HG03520 (cell line): ENCODE measurements at regions not wholly inside any gene's neighbourhood (a gene's known extent, or its start where the extent isn't known, plus 50 kb on each side); places are given as distances from the start of the nearest gene placed in this dataset.

Experiments used
- ATAC-seq: cut with Tn5 transposase; IDR thresholded peaks from one replicate; pipeline ENCODE4 v1.9.1; 2021; ENCODE audit warnings: mild to moderate bottlenecking, moderate library complexity; ENCODE audit not compliant: unreplicated experiment

DNA sequence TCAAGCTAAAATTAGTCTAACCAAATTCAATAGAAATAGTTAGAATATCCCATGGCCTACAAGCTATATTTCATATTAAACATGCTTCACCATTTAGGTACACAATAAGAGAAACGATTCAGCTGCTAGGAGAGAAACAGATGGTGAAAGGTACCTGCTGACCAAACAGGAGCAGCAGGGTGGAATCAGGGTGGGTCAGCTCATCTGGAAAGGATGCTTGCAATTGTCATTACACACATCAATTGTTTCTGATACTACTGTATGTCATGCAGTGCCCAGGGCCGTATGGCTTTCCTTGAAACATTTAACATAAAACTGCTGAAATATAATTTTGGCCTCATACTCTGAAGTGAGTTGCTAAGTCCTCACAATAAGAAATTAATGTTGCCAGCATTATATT lies 776.0 kb downstream of the DACH1 start:
- no peak for ATAC-seq

DNA sequence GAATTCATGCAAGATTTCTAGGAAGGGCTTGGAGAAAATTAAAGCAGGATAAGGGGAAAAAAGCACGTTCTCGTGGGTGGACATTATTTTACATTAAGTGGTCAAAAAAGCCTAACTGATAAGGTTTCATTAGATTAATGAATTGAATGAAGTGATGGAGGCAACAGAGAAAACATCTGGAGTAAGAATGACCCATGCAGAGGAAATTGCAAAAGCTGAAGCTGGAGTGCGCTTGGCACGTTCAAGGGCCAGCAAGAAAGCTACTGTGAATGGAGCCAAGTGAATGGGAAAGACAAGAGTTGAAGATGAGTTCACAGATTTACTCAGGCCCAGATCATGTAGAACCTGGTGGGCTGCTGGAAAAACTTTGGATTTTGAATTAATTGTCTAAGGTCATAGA lies 777.9 kb downstream of the DACH1 start:
- ATAC-seq: no peak

DNA sequence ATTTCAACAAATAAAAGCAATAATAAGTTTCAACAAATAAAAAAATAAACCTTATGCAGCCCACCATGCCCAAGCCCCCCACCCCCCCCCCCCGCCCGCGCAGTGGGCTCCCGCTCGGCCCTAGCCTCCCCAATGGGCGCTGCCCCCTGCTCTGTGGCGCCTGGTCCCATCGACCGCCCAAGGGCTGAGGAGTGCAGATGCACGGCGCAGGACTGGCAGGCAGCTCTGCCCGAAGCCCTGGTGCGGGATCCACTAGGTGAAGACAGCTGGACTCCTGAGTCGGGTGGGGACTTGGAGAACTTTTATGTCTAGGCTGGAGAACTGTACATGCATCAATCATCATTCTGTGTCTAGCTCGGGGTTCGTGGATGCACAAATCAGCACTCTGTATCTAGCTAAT lies 779.6 kb downstream of the DACH1 start:
- ATAC-seq: no peak

DNA sequence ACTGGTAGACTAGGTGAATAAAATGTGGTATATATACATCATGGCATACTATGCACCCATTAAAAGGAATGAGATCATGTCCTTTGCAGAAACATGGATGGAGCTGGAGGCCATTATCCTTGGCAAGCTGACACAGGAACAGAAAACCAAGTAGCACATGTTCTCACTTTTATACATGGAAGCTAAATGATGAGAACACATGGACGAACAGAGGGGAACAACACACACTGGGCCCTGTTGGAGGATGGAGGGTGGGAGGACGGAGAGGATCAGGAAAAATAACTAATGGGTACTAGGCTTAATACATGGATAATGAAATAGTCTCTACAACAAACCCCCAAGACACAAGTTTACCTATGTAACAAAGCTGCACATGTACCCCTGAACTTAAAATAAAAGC lies 780.0 kb downstream of the DACH1 start:
- no peak for ATAC-seq

DNA sequence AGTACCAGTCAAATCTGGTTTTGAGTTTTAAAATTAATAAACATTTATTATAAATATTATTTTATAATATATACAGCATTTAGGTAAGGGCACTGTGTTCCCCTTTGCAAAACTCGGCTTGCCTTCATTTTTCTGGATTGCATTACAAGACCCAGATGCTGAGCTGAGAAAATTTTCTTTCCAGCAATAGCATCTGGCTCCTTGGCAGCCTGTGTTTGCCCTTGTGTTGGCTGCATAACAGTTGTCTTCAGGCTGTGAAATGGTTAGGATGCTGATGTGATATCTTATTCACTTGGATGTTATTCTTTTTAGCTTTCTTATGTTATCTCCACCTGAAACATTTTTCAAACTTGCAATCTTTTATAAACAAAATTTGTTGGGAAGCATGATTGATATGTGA lies 784.4 kb downstream of the DACH1 start:
- ATAC-seq: no peak

DNA sequence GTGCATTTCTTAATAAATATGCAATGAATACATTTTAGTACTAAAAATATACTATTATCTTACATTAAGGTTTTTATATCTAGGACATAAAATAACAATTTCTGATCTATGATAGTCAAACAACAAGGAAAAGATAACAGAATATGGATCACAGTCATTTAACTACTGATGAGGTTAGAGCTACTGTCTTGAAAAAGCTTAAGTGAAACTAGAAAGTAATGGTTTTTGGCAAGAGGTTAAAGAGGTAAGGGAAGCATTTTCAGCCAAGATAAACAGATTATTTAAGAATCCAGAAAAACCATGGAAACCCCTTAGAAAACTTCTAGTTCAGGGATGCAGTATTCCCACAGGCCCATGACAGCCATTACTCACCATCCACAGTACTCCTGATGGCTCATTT lies 787.4 kb downstream of the DACH1 start:
- no peak for ATAC-seq

DNA sequence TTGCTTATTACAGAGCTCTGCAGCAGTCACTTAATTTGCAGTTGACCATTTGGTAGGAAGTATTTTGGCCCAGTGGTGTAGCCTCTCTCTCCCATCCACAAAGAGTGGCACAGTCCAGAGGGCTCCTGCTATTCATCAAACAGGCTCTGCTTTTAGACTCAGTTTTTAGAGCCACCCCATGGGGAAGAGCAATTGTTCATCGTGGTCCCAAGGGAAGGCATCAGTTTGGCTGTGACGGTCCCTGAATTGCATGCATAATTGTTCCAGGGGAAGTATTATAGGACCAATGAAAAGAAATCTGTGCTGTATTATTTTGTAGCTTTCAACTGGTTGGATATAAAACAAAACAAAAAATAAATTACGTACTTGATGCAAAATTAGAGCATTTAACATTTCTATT lies 799.0 kb downstream of the DACH1 start:
- ATAC-seq: no peak

DNA sequence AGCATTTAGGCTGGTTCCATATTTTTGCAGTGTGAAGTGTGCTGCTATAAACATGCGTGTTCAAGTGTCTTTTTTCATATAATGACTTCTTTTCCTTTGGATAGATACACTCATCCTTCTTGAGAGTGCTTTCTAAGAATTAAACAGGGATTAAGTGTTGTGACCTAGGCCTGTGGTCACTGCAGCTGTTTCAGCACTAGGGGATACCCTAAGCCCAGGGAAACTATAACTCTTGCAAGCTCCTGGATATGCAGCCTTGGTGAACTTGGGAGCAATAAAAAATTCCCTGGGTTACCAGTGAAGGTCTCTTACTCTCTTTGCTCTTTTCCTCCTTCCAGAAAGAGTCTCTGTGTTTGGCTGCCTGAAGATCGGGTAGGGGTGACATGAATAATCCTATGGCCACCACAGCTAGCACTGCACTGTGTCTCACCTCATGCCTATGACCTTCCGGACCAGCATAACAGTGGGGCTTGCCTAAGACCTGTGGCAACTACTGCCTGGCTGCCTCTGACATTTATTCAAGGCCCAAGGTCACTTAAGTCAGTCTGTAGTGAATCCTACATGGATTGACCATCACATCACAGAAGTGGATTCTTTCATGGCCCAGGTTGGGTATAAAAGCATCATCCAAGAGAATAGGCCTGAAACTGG lies 799.7 kb downstream of the DACH1 start:
- no peak for ATAC-seq

DNA sequence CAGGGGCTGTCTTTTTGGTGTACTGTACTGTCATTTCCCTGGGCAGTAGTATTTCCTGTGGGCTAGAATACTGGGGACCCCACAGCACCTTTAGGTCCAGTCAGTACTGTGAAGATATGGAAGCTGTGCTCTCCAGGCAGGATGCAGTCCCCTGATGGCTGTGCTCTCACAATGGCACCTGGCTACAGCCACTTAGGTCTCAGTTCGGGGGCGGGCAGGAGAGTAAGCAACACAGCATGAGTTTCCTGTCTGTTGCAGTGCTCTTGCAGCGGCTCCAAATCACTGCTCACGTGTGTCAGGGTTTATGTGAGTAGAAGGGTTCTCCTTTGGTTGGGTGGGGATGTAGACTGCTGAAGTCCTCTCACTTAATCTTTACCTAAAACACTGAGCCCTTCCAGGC lies 810.4 kb downstream of the DACH1 start:
- ATAC-seq: no peak

DNA sequence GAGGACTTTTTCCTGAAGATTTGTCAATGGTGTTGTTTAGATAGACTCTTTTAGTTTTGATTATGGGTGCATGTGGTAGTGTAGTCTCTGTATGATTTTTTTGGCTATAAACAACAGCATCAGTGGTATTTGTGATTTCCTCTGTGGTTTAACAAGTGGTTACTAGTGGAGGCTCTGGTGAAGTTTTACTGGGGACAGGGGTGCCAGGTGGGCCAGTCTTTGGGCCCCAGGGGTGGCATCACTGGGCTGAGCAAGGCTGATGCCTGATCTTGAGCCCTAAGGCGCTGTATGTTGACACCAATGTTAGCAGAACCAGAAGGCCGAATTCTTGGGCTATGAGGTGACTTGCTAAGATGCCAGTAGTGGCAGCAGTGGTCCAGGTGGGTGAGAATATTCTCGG lies 811.4 kb downstream of the DACH1 start:
- no peak for ATAC-seq

DNA sequence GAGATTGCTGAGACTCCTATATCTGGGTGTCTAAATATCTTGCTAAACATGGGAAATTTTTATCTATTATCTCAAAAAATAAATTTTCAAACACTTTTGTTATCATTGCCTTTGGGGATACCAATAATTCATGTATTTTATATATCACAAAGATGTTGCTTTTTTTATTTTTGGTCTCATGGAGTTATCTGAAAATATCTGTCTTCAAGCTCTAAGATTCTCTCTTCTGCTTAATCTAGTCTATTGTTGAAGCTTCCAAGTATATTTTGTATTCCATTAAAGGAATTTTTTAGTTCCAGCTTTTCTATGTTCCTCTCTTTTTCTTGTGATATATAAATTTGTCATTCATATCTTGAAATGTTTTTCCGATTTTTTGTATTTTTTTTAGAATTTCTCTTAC lies 812.0 kb downstream of the DACH1 start:
- ATAC-seq: no peak

DNA sequence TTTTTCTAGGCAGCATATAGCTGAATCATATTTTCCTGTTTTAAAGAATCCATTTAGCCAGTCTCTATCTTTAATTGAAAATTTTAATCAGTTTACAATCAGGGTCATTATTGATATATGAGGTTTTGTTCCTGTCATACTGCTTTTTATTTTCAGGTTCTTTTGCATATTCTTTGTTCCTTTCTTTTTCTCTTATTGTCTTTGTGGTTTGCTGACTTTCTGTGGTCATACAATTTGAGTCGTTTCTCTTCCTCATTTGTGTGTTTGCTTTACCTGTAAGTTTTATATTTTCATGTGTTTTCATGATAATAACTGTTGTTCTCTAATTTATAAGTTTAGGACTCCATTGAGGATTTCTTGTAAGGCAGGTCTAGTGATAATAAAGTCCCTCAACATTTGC lies 812.6 kb downstream of the DACH1 start:
- peak; percentile 91 for ATAC-seq

DNA sequence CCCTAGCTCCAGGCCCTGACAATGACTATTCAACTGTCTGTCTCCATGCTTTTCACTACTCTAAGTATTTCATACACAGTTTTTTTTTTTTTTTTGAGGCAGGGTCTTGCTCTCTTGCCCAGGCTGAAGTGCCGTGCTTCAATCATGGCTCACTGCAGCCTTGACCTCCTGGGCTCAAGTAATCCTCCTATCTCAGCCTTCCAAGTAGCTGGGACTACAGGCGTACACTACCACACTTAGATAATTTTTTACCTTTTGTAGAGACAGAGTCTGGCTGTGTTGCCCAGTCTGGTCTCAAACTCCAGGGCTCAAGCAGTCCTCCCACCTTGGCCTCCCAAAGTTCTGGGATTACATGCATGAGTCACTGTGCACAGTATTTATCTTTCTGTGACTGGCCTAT lies 815.4 kb downstream of the DACH1 start:
- no peak for ATAC-seq

DNA sequence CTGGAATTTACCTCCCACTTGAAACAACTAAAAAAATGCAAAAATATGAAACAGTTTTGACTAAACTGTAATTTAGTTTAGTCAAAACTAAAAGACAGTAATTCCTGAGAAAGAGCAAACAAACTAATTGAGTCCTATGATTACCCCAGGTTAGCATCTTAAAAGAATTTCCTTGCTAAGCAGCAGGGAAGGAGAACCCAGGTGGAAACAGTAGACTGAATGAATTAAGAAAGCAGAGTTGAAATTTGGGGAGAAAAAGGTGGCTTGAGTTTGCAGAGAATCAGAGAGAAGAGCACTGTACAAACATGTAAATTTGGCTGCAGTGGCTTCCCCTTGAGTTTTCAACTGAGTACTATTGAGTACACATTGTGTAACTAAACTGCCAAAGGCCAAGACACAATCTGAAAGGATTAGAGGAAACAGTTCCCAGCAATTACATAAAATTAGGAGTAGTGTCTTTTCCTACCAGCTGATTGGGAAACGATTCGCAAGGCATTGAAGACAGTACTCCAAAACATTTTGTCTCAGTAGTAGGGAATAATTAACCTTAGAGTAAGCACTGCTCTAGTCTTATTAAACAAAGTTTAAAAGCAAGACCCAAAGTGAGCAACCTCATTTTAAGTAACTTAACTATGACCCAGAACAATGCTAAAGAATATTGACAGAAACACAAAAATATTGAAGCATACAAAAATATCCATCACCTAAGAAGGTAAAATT lies 820.5 kb downstream of the DACH1 start:
- no peak for ATAC-seq

DNA sequence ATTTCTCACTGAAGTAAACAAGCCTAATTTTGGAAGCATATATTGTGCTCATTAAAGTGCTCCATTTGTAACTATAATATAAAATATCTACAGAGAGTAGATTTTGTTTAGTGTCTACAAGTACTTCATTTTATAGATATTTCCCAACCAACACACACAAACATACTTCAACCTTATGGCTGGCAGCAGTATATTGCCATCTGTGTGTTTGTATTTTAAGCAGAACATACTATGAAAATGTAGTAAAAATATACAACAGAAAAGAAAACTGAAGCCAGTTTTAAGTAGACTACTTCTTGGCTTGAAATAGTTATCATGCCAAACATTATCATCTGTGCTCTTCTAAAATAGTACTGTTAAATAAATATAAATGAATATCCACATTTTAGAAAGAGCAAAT lies 821.9 kb downstream of the DACH1 start:
- no peak for ATAC-seq

DNA sequence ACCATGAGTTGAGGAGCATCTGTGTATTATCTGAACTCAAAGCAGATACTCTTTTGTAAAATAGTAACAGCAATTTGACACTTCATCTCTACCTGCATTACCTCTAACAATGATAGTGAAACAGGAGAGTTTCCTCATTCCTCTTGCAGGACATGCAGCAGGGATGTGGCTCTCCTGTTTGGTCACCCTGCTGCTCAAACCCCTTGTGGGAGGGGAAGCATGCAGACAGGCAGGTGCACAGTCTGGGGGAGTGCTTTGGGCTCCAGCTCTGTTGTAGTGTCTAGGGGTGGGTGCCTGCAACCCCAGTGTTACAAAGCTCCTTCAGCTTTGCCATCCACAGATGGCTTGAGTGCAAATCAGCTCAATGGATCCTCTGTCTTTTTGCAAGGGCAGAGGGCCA lies 827.6 kb downstream of the DACH1 start:
- no peak for ATAC-seq

DNA sequence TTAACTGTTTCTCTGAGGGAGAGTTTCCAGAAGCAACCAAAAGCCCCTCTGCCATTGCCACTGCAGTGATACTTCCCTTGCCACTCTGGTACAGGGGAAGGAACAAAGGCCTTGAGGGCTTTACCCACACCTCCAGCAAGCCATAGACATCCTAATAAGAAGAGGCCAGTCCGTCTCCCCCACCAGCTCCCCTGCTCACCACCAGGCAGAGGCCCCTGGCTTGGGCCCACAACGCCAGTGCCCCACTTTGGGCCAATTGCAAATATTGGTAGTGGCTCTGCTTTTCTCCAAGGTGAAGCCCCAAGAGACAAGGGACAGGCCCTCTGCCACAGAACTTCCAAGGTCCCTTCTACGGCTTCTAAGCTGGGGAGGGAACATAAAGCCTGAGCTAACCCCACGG lies 833.0 kb downstream of the DACH1 start:
- no peak for ATAC-seq

DNA sequence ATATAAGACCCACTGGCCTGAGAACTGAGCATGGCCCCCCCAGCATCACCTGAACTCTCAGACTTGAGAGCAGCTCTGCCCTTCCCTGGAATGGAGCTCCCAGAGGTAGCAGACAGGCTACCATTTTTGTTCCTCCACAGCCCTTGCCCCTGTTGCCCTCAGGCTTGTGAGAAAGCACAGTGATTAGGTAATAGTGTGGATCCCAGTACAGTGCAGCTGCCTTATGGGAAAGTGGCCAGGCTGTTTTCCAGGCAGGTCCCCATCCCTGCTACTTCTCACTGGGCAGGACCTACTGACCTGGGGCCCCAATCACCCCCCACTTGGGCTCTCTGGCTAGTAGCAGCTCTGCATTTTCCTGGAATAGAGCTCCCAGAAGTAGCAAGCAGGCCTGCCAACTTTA lies 834.0 kb downstream of the DACH1 start:
- no peak for ATAC-seq

DNA sequence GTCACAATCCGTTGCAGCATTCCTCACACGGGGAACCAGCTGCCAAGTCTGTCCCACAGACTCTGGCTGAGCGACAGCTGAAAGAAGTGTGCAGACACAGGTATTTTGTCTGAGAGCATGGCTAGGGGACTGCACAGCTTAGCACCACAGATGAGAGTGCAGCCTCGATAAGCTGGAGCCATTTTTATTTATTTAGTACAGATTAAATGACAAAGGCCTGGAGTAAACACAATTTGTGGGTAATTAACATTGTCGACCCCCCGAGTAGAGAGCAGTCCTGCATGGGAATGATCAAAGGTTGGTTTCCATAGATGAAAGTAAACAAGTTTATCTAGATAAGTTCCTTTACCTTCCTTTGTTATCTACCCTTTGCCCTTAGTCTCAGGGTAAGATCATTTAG lies 836.2 kb downstream of the DACH1 start:
- no peak for ATAC-seq

DNA sequence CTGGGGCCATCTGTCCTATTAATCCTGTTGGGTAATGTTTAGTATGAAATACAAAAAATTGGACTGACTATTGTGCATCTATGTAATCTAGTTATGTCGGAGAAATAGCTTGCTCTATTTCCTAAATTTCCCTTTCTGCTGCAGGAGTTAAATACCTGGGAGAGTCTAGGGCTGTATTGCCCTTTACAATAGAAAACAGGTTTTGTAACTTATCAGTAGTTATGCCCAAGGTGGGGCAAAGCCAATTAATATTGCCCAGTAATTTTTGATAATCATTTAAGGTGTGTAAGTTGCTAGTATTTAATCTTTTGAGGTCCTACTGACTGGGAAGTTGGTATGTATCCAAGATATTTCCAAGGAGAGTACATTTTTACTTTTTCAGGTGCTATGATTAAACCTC lies 838.1 kb downstream of the DACH1 start:
- ATAC-seq: no peak

DNA sequence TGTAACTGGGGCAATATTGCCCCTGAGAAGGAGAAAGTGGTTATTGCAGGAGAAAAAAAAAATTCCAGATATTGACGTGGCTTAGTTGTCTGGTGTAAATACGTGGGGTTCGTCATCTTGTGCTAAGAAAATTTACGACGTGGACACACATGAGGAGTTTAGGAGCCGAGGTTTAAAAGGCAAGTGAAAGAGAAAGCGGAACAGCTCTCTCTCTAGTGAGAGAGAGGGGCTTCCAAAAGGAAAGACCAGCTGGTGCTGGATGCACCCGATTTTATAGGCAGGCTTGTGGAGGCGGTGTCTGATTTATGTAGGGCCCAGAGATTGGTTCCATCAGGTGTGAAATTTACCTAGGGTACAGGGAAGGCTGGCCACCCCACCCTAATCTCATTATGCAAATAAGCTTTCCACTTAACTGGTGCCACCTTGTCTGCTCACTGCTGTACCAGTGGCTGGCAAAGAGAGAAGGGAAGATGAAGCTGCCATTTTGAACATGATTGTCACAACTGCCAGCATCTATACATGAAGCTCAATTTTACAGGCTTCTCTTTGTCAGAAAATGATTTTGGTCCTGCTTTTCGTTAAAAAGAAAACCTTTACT lies 845.1 kb downstream of the DACH1 start:
- ATAC-seq: peak; percentile 50

DNA sequence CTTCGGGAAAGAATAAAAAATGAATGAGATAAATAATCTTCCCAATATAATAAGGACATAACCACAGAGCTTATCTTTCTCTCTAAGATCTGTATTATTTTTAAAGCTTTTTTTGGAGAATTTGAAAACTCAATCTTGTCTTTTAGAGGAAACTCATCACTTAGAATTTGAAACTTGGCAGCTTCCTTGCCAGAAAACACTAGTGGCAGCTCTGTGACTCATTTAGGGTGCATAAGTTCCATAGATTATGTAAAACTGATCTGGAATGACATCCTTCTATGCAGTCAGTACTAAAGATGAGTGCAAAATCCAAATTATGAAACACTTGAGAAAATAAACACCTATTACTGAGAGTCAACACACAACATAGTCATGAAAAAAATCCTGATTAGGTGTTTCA lies 848.0 kb downstream of the DACH1 start:
- no peak for ATAC-seq

DNA sequence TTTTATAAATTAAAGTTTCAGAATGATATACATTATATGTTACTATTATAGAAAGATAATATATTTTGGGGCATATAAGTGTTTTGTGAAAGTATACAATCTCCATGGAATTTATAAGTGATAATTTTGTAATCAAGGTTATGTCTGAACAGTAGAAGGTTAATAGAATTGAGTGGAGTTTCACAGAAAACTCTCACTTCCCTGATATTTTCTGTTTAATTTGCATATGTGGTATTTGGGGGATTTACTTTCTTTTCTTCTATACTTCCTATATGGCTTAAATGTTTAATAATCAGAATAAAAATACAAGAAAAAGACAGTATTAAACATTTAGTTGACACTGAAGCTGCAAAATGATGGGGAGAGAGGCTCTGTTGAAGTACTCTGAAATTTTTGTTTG lies 848.5 kb downstream of the DACH1 start:
- no peak for ATAC-seq
